ENCODE measurements at regions not wholly inside any gene's neighbourhood (a gene's known extent, or its start where the extent isn't known, plus 50 kb on each side); places are given as distances from the start of the nearest gene placed in this dataset.

DNA sequence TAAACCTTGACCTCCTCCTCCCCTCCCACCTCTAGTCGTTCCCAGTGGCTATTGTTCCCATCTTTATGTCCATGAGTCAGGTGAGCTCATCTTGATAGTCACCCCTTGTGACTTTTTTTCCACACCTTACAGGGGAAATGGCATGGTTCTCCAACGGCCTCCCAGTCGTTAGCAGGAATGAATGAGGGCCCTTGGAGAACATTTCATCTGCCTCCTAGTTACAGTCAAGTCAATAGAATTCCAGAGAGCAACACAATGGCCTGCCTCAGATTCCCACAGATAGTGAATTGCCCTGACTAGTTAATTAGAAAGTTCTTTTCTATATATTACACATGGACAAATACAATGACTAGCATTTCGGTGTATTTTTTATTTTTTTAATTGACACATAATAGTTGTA, 262.6 kb downstream of the ATPSCKMT start:
- no peak for DNase-seq (ENCODE audit: low read depth)
- no peaks in the 10 kb centered on the region for H3K27me3 ChIP-seq (ENCODE audit: control insufficient read depth, insufficient read depth, low read length)
- no peaks in the 10 kb centered on the region for H3K36me3 ChIP-seq (ENCODE audit: control insufficient read depth, insufficient read depth, low read length)
- TF ChIP-seq, protein P1, sequence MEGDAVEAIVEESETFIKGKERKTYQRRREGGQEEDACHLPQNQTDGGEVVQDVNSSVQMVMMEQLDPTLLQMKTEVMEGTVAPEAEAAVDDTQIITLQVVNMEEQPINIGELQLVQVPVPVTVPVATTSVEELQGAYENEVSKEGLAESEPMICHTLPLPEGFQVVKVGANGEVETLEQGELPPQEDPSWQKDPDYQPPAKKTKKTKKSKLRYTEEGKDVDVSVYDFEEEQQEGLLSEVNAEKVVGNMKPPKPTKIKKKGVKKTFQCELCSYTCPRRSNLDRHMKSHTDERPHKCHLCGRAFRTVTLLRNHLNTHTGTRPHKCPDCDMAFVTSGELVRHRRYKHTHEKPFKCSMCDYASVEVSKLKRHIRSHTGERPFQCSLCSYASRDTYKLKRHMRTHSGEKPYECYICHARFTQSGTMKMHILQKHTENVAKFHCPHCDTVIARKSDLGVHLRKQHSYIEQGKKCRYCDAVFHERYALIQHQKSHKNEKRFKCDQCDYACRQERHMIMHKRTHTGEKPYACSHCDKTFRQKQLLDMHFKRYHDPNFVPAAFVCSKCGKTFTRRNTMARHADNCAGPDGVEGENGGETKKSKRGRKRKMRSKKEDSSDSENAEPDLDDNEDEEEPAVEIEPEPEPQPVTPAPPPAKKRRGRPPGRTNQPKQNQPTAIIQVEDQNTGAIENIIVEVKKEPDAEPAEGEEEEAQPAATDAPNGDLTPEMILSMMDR (IDR thresholded peaks at IDR 0.05; ENCODE audit: insufficient read depth, low read length, poor library complexity, severe bottlenecking): no peak
- no peak overlapping the region for H3K4me3 ChIP-seq (ENCODE audit: low read depth, low read length)

DNA sequence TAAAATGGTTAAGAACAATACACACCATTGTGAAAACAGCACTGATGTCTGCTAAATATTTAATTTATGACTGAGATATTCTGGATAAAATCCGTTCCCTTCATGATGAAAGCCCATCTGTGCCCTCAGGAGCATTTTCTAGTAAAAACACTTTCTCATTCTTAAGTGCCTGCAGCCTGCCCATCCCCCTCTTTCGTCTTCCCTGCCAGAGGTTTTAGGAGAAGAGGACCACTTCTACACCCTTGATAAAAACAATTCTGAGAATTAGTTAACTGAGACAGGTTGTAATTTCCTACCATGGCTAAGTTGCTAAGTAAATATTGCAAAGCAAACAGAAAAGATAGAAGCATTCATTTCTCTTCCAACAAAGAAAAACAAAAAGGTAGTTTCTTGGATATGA, 272.6 kb downstream of the ATPSCKMT start:
- TF ChIP-seq, protein P1 (IDR thresholded peaks at IDR 0.05; ENCODE audit: insufficient read depth, low read length, poor library complexity, severe bottlenecking): no peak
- H3K27me3 ChIP-seq (ENCODE audit: control insufficient read depth, insufficient read depth, low read length): no peaks in the 10 kb centered on the region
- no peak for DNase-seq (ENCODE audit: low read depth)
- no peaks in the 10 kb centered on the region for H3K36me3 ChIP-seq (ENCODE audit: control insufficient read depth, insufficient read depth, low read length)
- H3K4me3 ChIP-seq (ENCODE audit: low read depth, low read length): no peak overlapping the region

DNA sequence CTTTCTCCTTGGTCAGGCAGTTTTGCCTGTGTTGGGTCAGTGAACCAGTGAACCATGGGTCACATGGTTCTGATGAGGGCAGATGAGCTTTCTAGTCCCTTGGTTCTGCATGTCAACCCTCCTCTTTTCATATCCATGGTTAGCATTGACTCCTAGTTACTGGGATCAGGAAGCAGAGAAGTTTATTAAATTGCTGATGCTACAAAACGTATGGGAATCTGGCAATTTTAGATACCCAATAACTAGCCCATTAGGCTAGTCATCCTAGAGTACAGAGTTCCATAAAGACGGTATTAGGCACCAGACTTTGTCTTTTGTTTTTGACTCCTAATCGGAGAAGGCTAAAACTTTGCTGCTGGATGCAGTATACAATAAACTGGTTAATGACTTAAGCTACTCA, 273.1 kb downstream of the ATPSCKMT start:
- Histone ChIP-seq H3K36me3 (ENCODE audit: control insufficient read depth, insufficient read depth, low read length) (no peaks in the 10 kb centered on the region), H3K4me3 (ENCODE audit: low read depth, low read length) (no peak overlapping the region), H3K27me3 (ENCODE audit: control insufficient read depth, insufficient read depth, low read length) (no peaks in the 10 kb centered on the region)
- TF ChIP-seq, protein P1 (IDR thresholded peaks at IDR 0.05; ENCODE audit: insufficient read depth, low read length, poor library complexity, severe bottlenecking): no peak
- no peak for DNase-seq (ENCODE audit: low read depth)

DNA sequence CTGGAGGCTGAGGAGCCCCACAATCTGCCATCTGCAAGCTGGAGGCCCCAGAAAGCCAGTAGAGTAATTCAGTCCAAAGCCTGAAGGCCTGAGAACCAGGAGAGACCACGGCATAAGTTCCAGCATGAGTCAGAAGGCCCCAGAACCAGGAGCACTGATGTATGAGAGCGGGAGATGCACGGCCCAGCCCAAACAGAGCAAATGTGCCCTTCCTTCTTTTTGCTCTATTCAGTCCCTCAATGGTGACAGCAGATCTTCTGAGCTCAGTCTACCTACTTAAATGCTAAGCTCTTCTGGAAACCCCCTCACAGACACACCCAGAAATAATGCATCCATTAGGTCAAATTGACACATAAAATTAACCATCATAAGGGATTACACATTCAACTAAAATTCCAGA, 277.6 kb downstream of the ATPSCKMT start:
- no peak for DNase-seq (ENCODE audit: low read depth)
- Histone ChIP-seq H3K4me3 (ENCODE audit: low read depth, low read length) (no peak overlapping the region), H3K36me3 (ENCODE audit: control insufficient read depth, insufficient read depth, low read length) (no peaks in the 10 kb centered on the region), H3K27me3 (ENCODE audit: control insufficient read depth, insufficient read depth, low read length) (no peaks in the 10 kb centered on the region)
- TF ChIP-seq, protein P1 (IDR thresholded peaks at IDR 0.05; ENCODE audit: insufficient read depth, low read length, poor library complexity, severe bottlenecking): no peak

DNA sequence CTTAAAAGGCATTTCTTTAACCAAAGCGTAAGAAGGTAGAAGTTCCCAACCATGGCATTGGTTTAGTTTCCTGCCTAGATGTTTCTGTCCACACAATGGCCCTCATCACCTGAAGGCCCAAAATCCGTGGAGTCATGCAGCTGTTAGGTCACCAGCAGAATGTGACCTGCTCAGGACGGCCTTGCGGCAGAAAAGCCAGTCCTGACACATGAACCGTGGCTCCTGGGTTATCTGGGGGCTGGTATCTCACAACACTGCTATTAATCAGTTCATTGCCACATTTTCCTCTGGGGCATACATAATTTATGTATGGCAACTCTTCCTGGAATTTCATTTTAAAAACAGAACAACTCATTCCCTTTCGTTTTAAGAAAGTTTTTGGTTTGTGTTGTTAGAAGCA, 278.4 kb downstream of the ATPSCKMT start:
- TF ChIP-seq, protein P1 (IDR thresholded peaks at IDR 0.05; ENCODE audit: insufficient read depth, low read length, poor library complexity, severe bottlenecking): no peak
- no peak for DNase-seq (ENCODE audit: low read depth)
- Histone ChIP-seq H3K36me3 (ENCODE audit: control insufficient read depth, insufficient read depth, low read length) (no peaks in the 10 kb centered on the region), H3K4me3 (ENCODE audit: low read depth, low read length) (no peak overlapping the region), H3K27me3 (ENCODE audit: control insufficient read depth, insufficient read depth, low read length) (no peaks in the 10 kb centered on the region)

DNA sequence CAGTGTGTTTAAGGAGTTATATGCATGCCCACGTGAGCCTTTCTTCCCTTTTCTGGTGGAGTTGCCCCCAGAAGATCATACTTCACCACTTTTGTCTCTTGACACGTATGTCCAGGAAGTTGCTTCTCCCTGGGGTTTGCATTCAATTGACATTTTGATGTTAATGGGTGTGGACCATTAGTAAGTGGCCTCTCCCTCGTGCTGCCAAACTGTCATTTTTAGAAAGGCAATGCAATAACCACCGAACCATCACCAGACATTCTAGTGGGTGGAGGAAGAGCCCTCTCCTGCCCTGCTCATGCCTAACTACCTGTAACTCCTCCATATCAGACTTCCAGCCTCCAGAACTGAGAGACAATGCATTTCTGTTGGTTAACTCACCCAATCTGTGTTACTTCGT, 290.8 kb downstream of the ATPSCKMT start:
- no peak overlapping the region for H3K4me3 ChIP-seq (ENCODE audit: low read depth, low read length)
- no peak for DNase-seq (ENCODE audit: low read depth)
- no peaks in the 10 kb centered on the region for H3K27me3 ChIP-seq (ENCODE audit: control insufficient read depth, insufficient read depth, low read length)
- TF ChIP-seq, protein P1 (IDR thresholded peaks at IDR 0.05; ENCODE audit: insufficient read depth, low read length, poor library complexity, severe bottlenecking): no peak
- no peaks in the 10 kb centered on the region for H3K36me3 ChIP-seq (ENCODE audit: control insufficient read depth, insufficient read depth, low read length)

All from kidney epithelial cell (primary cell).